ENCODE measurements at regions not wholly inside any gene's neighbourhood (a gene's known extent, or its start where the extent isn't known, plus 50 kb on each side); places are given as distances from the start of the nearest gene placed in this dataset.
"Not testable (repeated sequence)": the region's sequence is repeated elsewhere in the genome, so short reads cannot be mapped to it uniquely, and the experiment has no call there.

GRCh38 chr18:66990909-66991308 is 387.0 kb upstream of the CDH19 start:
- DNase-seq = no peak
- Histone ChIP-seq H3K27me3 (ENCODE audit: control insufficient read depth, insufficient read depth, low read length) (no peaks in the 10 kb centered on the region), H3K4me3 (ENCODE audit: insufficient read depth, low read depth, low read length) (no peak overlapping the region), H3K36me3 (replicated peaks; ENCODE audit: control insufficient read depth, insufficient read depth, low read length) (no peaks in the 10 kb centered on the region)

GRCh38 chr18:66979009-66979408 is 375.1 kb upstream of the CDH19 start:
- Histone ChIP-seq H3K4me3 (ENCODE audit: insufficient read depth, low read depth, low read length) (no peak overlapping the region), H3K27me3 (ENCODE audit: control insufficient read depth, insufficient read depth, low read length) (no peaks in the 10 kb centered on the region), H3K36me3 (replicated peaks; ENCODE audit: control insufficient read depth, insufficient read depth, low read length) (no peaks in the 10 kb centered on the region)
- DNase-seq = no peak

GRCh38 chr18:66972681-66973080 is 368.8 kb upstream of the CDH19 start:
- Histone ChIP-seq H3K27me3 (ENCODE audit: control insufficient read depth, insufficient read depth, low read length) (no peaks in the 10 kb centered on the region), H3K4me3 (ENCODE audit: insufficient read depth, low read depth, low read length) (no peak overlapping the region), H3K36me3 (replicated peaks; ENCODE audit: control insufficient read depth, insufficient read depth, low read length) (no peaks in the 10 kb centered on the region)
- DNase-seq = no peak

- DNase-seq = no peak
- H3K36me3 ChIP-seq (replicated peaks; ENCODE audit: control insufficient read depth, insufficient read depth, low read length) = no peaks in the 10 kb centered on the region
- no peaks in the 10 kb centered on the region for H3K27me3 ChIP-seq (ENCODE audit: control insufficient read depth, insufficient read depth, low read length)
- H3K4me3 ChIP-seq (ENCODE audit: insufficient read depth, low read depth, low read length) = no peak overlapping the region
Observed at GRCh38 chr18:66971960-66972359, 368.1 kb upstream of the CDH19 start.

- H3K27me3 ChIP-seq (ENCODE audit: control insufficient read depth, insufficient read depth, low read length) = no peaks in the 10 kb centered on the region
- DNase-seq = no peak
- H3K4me3 ChIP-seq (ENCODE audit: insufficient read depth, low read depth, low read length) = no peak overlapping the region
- no peaks in the 10 kb centered on the region for H3K36me3 ChIP-seq (replicated peaks; ENCODE audit: control insufficient read depth, insufficient read depth, low read length)
Observed at GRCh38 chr18:66966171-66966570, 362.3 kb upstream of the CDH19 start.

GRCh38 chr18:66958309-66958708 is 354.4 kb upstream of the CDH19 start:
- DNase-seq = no peak
- Histone ChIP-seq H3K27me3 (ENCODE audit: control insufficient read depth, insufficient read depth, low read length) (no peaks in the 10 kb centered on the region), H3K4me3 (ENCODE audit: insufficient read depth, low read depth, low read length) (no peak overlapping the region), H3K36me3 (replicated peaks; ENCODE audit: control insufficient read depth, insufficient read depth, low read length) (no peaks in the 10 kb centered on the region)

GRCh38 chr18:66951750-66952149 is 347.9 kb upstream of the CDH19 start:
- H3K36me3 ChIP-seq (replicated peaks; ENCODE audit: control insufficient read depth, insufficient read depth, low read length) = no peaks in the 10 kb centered on the region
- H3K27me3 ChIP-seq (ENCODE audit: control insufficient read depth, insufficient read depth, low read length) = no peaks in the 10 kb centered on the region
- H3K4me3 ChIP-seq (ENCODE audit: insufficient read depth, low read depth, low read length) = no peak overlapping the region
- DNase-seq = no peak

GRCh38 chr18:66949419-66949818 is 345.5 kb upstream of the CDH19 start:
- no peaks in the 10 kb centered on the region for H3K36me3 ChIP-seq (replicated peaks; ENCODE audit: control insufficient read depth, insufficient read depth, low read length)
- no peaks in the 10 kb centered on the region for H3K27me3 ChIP-seq (ENCODE audit: control insufficient read depth, insufficient read depth, low read length)
- DNase-seq = no peak
- H3K4me3 ChIP-seq (ENCODE audit: insufficient read depth, low read depth, low read length) = no peak overlapping the region

- Histone ChIP-seq H3K4me3 (ENCODE audit: insufficient read depth, low read depth, low read length) (no peak overlapping the region), H3K36me3 (replicated peaks; ENCODE audit: control insufficient read depth, insufficient read depth, low read length) (no peaks in the 10 kb centered on the region), H3K27me3 (ENCODE audit: control insufficient read depth, insufficient read depth, low read length) (no peaks in the 10 kb centered on the region)
- DNase-seq = no peak
Observed at GRCh38 chr18:66937546-66937945, 333.7 kb upstream of the CDH19 start.

GRCh38 chr18:66931010-66931409 is 327.1 kb upstream of the CDH19 start:
- Histone ChIP-seq H3K36me3 (replicated peaks; ENCODE audit: control insufficient read depth, insufficient read depth, low read length) (no peaks in the 10 kb centered on the region), H3K4me3 (ENCODE audit: insufficient read depth, low read depth, low read length) (no peak overlapping the region), H3K27me3 (ENCODE audit: control insufficient read depth, insufficient read depth, low read length) (no peaks in the 10 kb centered on the region)
- no peak for DNase-seq

- DNase-seq = no peak
- H3K4me3 ChIP-seq (ENCODE audit: insufficient read depth, low read depth, low read length) = no peak overlapping the region
Observed at GRCh38 chr18:66916834-66917233, 312.9 kb upstream of the CDH19 start.

GRCh38 chr18:66900837-66901236 is 296.9 kb upstream of the CDH19 start:
- no peak overlapping the region for H3K4me3 ChIP-seq (ENCODE audit: insufficient read depth, low read depth, low read length)

More at GRCh38 chr18:66916834-66917233, 312.9 kb upstream of the CDH19 start:
- Histone ChIP-seq H3K36me3 (replicated peaks; ENCODE audit: control insufficient read depth, insufficient read depth, low read length) (no peaks in the 10 kb centered on the region), H3K27me3 (ENCODE audit: control insufficient read depth, insufficient read depth, low read length) (no peaks in the 10 kb centered on the region)

GRCh38 chr18:66895631-66896030 is 291.7 kb upstream of the CDH19 start:
- no peak for DNase-seq
- Histone ChIP-seq H3K27me3 (ENCODE audit: control insufficient read depth, insufficient read depth, low read length) (no peaks in the 10 kb centered on the region), H3K4me3 (ENCODE audit: insufficient read depth, low read depth, low read length) (no peak overlapping the region), H3K36me3 (replicated peaks; ENCODE audit: control insufficient read depth, insufficient read depth, low read length) (no peaks in the 10 kb centered on the region)

More at GRCh38 chr18:66900837-66901236, 296.9 kb upstream of the CDH19 start:
- Histone ChIP-seq H3K27me3 (ENCODE audit: control insufficient read depth, insufficient read depth, low read length) (no peaks in the 10 kb centered on the region), H3K36me3 (replicated peaks; ENCODE audit: control insufficient read depth, insufficient read depth, low read length) (no peaks in the 10 kb centered on the region)
- no peak for DNase-seq

- Histone ChIP-seq H3K27me3 (ENCODE audit: control insufficient read depth, insufficient read depth, low read length) (no peaks in the 10 kb centered on the region), H3K4me3 (ENCODE audit: insufficient read depth, low read depth, low read length) (no peak overlapping the region), H3K36me3 (replicated peaks; ENCODE audit: control insufficient read depth, insufficient read depth, low read length) (no peaks in the 10 kb centered on the region)
- DNase-seq = no peak
Observed at GRCh38 chr18:66894851-66895250, 291.0 kb upstream of the CDH19 start.

- not testable (repeated sequence) for H3K4me3 ChIP-seq (ENCODE audit: insufficient read depth, low read depth, low read length); H3K36me3 ChIP-seq (replicated peaks; ENCODE audit: control insufficient read depth, insufficient read depth, low read length); H3K27me3 ChIP-seq (ENCODE audit: control insufficient read depth, insufficient read depth, low read length); DNase-seq
Observed at GRCh38 chr18:66892388-66892787, 288.5 kb upstream of the CDH19 start.

- no peak for DNase-seq
- Histone ChIP-seq H3K27me3 (ENCODE audit: control insufficient read depth, insufficient read depth, low read length) (no peaks in the 10 kb centered on the region), H3K36me3 (replicated peaks; ENCODE audit: control insufficient read depth, insufficient read depth, low read length) (no peaks in the 10 kb centered on the region), H3K4me3 (ENCODE audit: insufficient read depth, low read depth, low read length) (no peak overlapping the region)
Observed at GRCh38 chr18:66874812-66875474, 271.1 kb upstream of the CDH19 start.

Measured in H7 (cell line).